ENCODE measurements at regions not wholly inside any gene's neighbourhood (a gene's known extent, or its start where the extent isn't known, plus 50 kb on each side); places are given as distances from the start of the nearest gene placed in this dataset.

GRCh38 chr13:80012251-80012650 is 328.7 kb downstream of the SPRY2 start:
- H3K4me1 Mint-ChIP-seq = no peaks in the 10 kb centered on the region
- no peak overlapping the region for H3K27ac Mint-ChIP-seq
- H3K36me3 Mint-ChIP-seq = no peaks in the 10 kb centered on the region
- ATAC-seq (ENCODE audit: low read depth) (no peak), DNase-seq (ENCODE audit: low spot score in 2 of 2) (no peak)
- H3K4me3 Mint-ChIP-seq = no peak overlapping the region
- peaks cover 1% of the 10 kb centered on the region for H3K9me3 Mint-ChIP-seq
- no peaks in the 10 kb centered on the region for H3K27me3 Mint-ChIP-seq

DNA sequence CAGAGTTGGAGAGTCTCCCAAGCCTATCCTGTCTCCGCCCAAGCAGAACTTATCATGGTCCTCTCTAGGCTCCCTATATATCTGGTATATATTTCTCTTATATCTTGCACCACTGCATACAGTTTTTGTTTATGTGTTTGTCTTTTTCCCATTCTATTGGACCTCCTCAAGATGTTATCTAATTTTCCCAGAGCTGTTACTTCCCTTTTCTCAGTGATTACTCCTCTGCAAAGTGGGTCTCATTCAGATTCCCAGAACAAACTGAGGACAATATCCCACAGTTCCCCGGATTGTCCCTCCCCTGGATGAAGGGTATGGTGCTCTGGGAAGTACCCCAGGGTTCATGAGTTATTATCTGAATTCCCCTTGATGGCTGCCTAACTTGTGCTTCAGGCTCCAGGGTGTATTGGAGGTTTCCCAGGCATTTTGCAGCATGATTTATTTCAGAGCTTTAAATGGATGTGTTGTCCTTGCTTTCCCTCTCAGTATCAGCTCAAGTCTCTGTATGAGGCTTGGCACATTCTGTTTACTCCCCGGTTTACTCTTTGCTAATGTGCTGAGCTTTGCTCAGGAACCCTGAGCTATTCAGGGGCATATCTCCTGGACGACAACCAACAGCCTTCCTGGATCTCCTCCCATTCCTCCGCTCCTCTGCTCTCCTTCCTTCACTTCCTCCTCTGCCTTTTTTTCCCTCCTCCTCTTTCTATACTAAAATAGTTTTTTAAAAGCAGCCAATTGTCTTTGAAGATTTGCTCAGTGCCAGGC is 329.3 kb downstream of the SPRY2 start:
- H3K9me3 Mint-ChIP-seq = no peaks in the 10 kb centered on the region

DNA sequence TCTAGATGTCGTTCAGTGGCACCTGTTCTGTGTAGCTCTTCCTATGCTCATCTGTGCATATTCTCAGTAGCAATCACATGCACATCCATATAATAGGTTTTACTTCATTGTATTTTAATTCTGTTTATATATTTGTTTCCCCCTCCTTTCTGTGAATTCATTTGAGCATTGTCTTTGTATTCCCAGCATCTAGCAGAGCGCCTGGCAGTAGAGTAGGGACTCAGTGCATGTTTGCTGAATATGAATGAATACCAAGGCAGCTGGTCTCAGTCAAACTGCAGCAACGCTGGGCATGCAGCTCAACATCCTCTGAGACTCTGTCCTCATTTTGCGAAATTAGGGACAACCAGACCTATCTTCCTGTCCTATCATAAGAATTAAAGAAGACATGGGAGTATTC is 330.1 kb downstream of the SPRY2 start:
- ATAC-seq (ENCODE audit: low read depth) = no peak
- no peak overlapping the region for H3K27ac Mint-ChIP-seq

More for the DNA sequence above, 329.3 kb downstream of the SPRY2 start:
- H3K4me1 Mint-ChIP-seq = no peaks in the 10 kb centered on the region
- no peak for ATAC-seq (ENCODE audit: low read depth)
- H3K27ac Mint-ChIP-seq = no peak overlapping the region
- H3K27me3 Mint-ChIP-seq = no peaks in the 10 kb centered on the region
- H3K36me3 Mint-ChIP-seq = no peaks in the 10 kb centered on the region
- no peak overlapping the region for H3K4me3 Mint-ChIP-seq
- DNase-seq (ENCODE audit: low spot score in 2 of 2) = no peak

GRCh38 chr13:80010286-80010831 is 330.6 kb downstream of the SPRY2 start:
- H3K27ac Mint-ChIP-seq = no peak overlapping the region
- no peaks in the 10 kb centered on the region for H3K9me3 Mint-ChIP-seq
- no peak overlapping the region for H3K4me3 Mint-ChIP-seq
- ATAC-seq (ENCODE audit: low read depth) (no peak), DNase-seq (ENCODE audit: low spot score in 2 of 2) (no peak)
- H3K36me3 Mint-ChIP-seq = no peaks in the 10 kb centered on the region
- H3K27me3 Mint-ChIP-seq = no peaks in the 10 kb centered on the region
- H3K4me1 Mint-ChIP-seq = no peaks in the 10 kb centered on the region

More for the DNA sequence above, 330.1 kb downstream of the SPRY2 start:
- Mint-ChIP-seq H3K36me3 (no peaks in the 10 kb centered on the region), H3K4me1 (no peaks in the 10 kb centered on the region), H3K27me3 (no peaks in the 10 kb centered on the region), H3K9me3 (no peaks in the 10 kb centered on the region), H3K4me3 (no peak overlapping the region)
- DNase-seq (ENCODE audit: low spot score in 2 of 2) = no peak

DNA sequence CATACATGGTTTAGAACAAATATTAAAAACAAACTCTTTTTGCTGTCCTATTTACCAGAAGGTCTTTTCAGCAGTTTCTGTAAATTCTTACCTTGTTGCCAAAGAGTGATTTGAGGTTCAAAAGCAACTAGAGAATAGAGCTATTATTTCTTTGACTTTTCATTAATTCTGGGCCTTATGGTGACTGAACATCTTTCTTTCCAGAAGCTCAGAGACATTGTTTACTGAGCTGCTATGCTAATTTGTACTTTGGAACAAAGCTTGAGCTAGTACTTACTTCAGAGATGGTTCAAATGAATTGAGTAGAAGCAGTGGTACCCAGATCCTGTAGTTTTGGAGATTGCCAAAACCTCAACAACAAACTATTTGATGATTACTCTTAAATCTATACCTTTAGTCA is 331.2 kb downstream of the SPRY2 start:
- DNase-seq (ENCODE audit: low spot score in 2 of 2) = no peak
- peaks cover 1% of the 10 kb centered on the region for H3K9me3 Mint-ChIP-seq
- no peak for ATAC-seq (ENCODE audit: low read depth)
- H3K27ac Mint-ChIP-seq = no peak overlapping the region
- no peaks in the 10 kb centered on the region for H3K4me1 Mint-ChIP-seq
- H3K36me3 Mint-ChIP-seq = no peaks in the 10 kb centered on the region
- H3K4me3 Mint-ChIP-seq = no peak overlapping the region
- H3K27me3 Mint-ChIP-seq = no peaks in the 10 kb centered on the region

GRCh38 chr13:80006940-80007339 is 334.0 kb downstream of the SPRY2 start:
- Mint-ChIP-seq H3K4me3 (no peak overlapping the region), H3K27ac (no peak overlapping the region), H3K36me3 (no peaks in the 10 kb centered on the region), H3K27me3 (no peaks in the 10 kb centered on the region), H3K9me3 (peaks cover 1% of the 10 kb centered on the region), H3K4me1 (no peaks in the 10 kb centered on the region)
- ATAC-seq (ENCODE audit: low read depth) (no peak), DNase-seq (ENCODE audit: low spot score in 2 of 2) (no peak)

GRCh38 chr13:80001510-80001842 is 339.4 kb downstream of the SPRY2 start:
- Mint-ChIP-seq H3K27ac (no peak overlapping the region), H3K36me3 (no peaks in the 10 kb centered on the region), H3K27me3 (no peaks in the 10 kb centered on the region), H3K4me3 (no peak overlapping the region), H3K4me1 (no peaks in the 10 kb centered on the region), H3K9me3 (peaks cover 6% of the 10 kb centered on the region)
- DNase-seq (ENCODE audit: low spot score in 2 of 2) (no peak), ATAC-seq (ENCODE audit: low read depth) (no peak)

DNA sequence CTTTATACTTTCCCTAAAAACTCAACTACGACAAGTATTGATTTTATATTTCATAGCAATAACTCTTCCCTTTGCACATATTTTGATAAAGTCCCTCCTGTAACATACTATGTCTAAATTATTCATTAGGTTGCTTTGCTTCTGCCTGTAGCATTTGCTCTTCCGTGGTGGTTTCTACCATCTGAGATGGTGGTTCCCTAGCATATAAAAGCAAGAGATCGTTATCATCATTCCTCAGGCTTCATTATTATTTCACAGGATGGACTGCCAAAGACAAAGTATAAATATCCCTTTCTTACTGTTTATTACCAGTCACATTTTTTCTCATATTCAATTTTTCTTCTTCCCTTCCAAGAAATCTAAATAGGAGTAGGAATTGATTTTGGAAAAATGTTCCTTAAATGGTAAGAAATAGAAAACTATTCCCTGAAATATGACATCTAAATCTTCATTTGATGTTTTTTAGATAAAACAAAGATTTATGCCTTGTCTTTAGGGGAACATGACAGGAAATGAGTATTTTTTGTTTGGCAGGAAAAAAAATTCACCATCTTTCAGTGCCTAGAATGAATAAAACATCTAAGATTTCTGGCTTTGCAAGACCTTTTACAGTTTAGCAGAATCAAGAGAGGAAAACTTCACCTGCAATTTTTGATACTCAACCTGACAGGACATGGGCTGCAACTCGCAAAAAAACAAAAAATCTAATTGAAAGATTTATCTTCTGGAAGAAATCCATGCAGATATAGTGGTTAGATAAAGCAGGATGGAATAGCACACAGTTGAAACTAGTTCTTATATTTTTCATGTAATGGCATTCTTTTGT is 340.0 kb downstream of the SPRY2 start:
- ATAC-seq (ENCODE audit: low read depth) (no peak), DNase-seq (ENCODE audit: low spot score in 2 of 2) (no peak)
- H3K4me3 Mint-ChIP-seq = no peak overlapping the region
- H3K27ac Mint-ChIP-seq = no peak overlapping the region
- H3K9me3 Mint-ChIP-seq = peaks cover 6% of the 10 kb centered on the region
- H3K36me3 Mint-ChIP-seq = no peaks in the 10 kb centered on the region
- no peaks in the 10 kb centered on the region for H3K27me3 Mint-ChIP-seq
- no peaks in the 10 kb centered on the region for H3K4me1 Mint-ChIP-seq

- DNase-seq (ENCODE audit: low spot score in 2 of 2) (no peak), ATAC-seq (ENCODE audit: low read depth) (no peak)
- no peaks in the 10 kb centered on the region for H3K27me3 Mint-ChIP-seq
- H3K4me1 Mint-ChIP-seq = peaks cover 2% of the 10 kb centered on the region
- no peak overlapping the region for H3K4me3 Mint-ChIP-seq
- H3K36me3 Mint-ChIP-seq = no peaks in the 10 kb centered on the region
- H3K27ac Mint-ChIP-seq = no peak overlapping the region
- H3K9me3 Mint-ChIP-seq = peaks cover 4% of the 10 kb centered on the region
Measured at GRCh38 chr13:79999601-80000000, 341.3 kb downstream of the SPRY2 start.

GRCh38 chr13:79998381-79998880 is 342.5 kb downstream of the SPRY2 start:
- no peak overlapping the region for H3K4me3 Mint-ChIP-seq

GRCh38 chr13:79997244-79997643 is 343.7 kb downstream of the SPRY2 start:
- ATAC-seq (ENCODE audit: low read depth) (no peak), DNase-seq (ENCODE audit: low spot score in 2 of 2) (no peak)
- H3K27ac Mint-ChIP-seq = no peak overlapping the region
- no peaks in the 10 kb centered on the region for H3K36me3 Mint-ChIP-seq
- H3K27me3 Mint-ChIP-seq = no peaks in the 10 kb centered on the region
- H3K4me3 Mint-ChIP-seq = no peak overlapping the region
- peaks cover 2% of the 10 kb centered on the region for H3K4me1 Mint-ChIP-seq
- peaks cover 4% of the 10 kb centered on the region for H3K9me3 Mint-ChIP-seq

More at GRCh38 chr13:79998381-79998880, 342.5 kb downstream of the SPRY2 start:
- peaks cover 2% of the 10 kb centered on the region for H3K4me1 Mint-ChIP-seq
- DNase-seq (ENCODE audit: low spot score in 2 of 2) = no peak
- ATAC-seq (ENCODE audit: low read depth) = no peak
- no peaks in the 10 kb centered on the region for H3K27me3 Mint-ChIP-seq
- no peaks in the 10 kb centered on the region for H3K36me3 Mint-ChIP-seq
- peaks cover 4% of the 10 kb centered on the region for H3K9me3 Mint-ChIP-seq
- H3K27ac Mint-ChIP-seq = no peak overlapping the region

- H3K4me1 Mint-ChIP-seq = peaks cover 2% of the 10 kb centered on the region
- DNase-seq (ENCODE audit: low spot score in 2 of 2) (no peak), ATAC-seq (ENCODE audit: low read depth) (no peak)
Measured at GRCh38 chr13:79995334-79995733, 345.6 kb downstream of the SPRY2 start.

DNA sequence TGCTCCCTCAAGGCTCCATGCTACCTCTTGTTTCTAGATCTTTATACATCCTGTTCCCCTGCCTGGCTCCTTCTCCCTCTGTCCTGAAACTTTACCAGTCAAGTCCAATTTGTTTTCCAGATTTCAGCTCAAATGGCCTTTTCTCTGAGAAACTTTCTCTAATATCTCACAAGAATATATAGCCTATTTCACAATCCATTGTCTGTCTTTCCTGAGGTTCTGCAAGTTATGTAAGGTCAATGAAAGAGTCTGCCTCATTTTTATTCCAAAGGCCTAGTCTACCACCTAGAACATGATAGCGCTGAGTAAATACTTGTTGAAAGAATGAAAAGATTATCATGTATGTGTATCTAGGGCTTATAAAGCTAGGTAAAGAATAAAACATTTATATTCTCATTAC is 348.8 kb downstream of the SPRY2 start:
- no peak overlapping the region for H3K4me3 Mint-ChIP-seq
- peaks cover 2% of the 10 kb centered on the region for H3K4me1 Mint-ChIP-seq
- ATAC-seq (ENCODE audit: low read depth) = no peak

More at GRCh38 chr13:79995334-79995733, 345.6 kb downstream of the SPRY2 start:
- Mint-ChIP-seq H3K27ac (no peak overlapping the region), H3K4me3 (no peak overlapping the region), H3K27me3 (peaks cover 3% of the 10 kb centered on the region), H3K36me3 (no peaks in the 10 kb centered on the region), H3K9me3 (peaks cover 4% of the 10 kb centered on the region)

GRCh38 chr13:79990048-79990447 is 350.9 kb downstream of the SPRY2 start:
- H3K4me3 Mint-ChIP-seq = no peak overlapping the region
- no peak for DNase-seq (ENCODE audit: low spot score in 2 of 2)
- no peaks in the 10 kb centered on the region for H3K36me3 Mint-ChIP-seq
- H3K27me3 Mint-ChIP-seq = peaks cover 3% of the 10 kb centered on the region
- H3K27ac Mint-ChIP-seq = no peak overlapping the region
- peaks cover 2% of the 10 kb centered on the region for H3K4me1 Mint-ChIP-seq
- H3K9me3 Mint-ChIP-seq = no peaks in the 10 kb centered on the region
- no peak for ATAC-seq (ENCODE audit: low read depth)

More for the DNA sequence above, 348.8 kb downstream of the SPRY2 start:
- DNase-seq (ENCODE audit: low spot score in 2 of 2) = no peak
- Mint-ChIP-seq H3K9me3 (no peaks in the 10 kb centered on the region), H3K27me3 (peaks cover 3% of the 10 kb centered on the region), H3K27ac (no peak overlapping the region), H3K36me3 (no peaks in the 10 kb centered on the region)

Measured in memory B cell (primary cell).